ENCODE measurements at regions not wholly inside any gene's neighbourhood (a gene's known extent, or its start where the extent isn't known, plus 50 kb on each side); places are given as distances from the start of the nearest gene placed in this dataset.

DNA sequence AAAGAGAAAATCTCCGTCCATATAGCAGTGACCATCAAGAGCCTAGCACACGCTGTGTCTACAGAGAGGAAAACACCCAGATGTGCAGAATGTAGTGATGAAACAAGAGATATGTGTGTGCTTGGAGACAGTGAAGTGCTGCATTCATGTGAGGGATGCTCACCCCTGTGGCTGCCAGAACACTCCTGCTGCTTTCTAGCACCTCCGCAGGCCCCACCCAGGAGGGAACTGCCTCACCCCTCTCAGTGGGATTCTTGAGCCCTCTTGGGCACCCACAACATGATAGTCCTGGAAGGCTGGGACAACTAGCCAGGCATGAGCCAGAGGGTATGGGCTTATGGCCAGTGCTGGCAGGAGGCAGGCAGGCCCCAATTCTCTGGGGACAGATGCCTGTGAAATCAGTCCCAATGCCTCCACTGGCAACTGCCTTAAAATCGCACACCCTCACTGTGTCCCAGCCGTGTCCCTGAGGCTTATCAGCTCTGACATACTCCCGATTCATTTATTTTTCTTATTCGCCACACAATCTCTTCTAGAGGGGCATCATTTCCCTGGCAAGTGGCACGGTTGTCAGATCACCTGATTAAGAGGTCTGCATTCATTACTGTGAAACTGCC, 73.2 kb upstream of the FSTL4 start:
- TF ChIP-seq Cebpa-rat (IDR thresholded peaks at IDR 0.05) = no peak
- Histone ChIP-seq H4K20me1 (no peaks in the 10 kb centered on the region), H3K4me2 (no peak overlapping the region), H3K4me1 (peaks cover 10 to 21% (median 15%) of the 10 kb centered on the region in 10 experiments; a peak in 19 of 20 replicates), H3K4me3 (no peak overlapping the region), H3K9ac (no peak overlapping the region), H3K27ac (no peak overlapping the region), H3K36me3 (no peaks in the 10 kb centered on the region), H3K9me3 (replicated peaks in 1 of 11) (no peaks in the 10 kb centered on the region), H3K27me3 (no peaks in the 10 kb centered on the region)

DNA sequence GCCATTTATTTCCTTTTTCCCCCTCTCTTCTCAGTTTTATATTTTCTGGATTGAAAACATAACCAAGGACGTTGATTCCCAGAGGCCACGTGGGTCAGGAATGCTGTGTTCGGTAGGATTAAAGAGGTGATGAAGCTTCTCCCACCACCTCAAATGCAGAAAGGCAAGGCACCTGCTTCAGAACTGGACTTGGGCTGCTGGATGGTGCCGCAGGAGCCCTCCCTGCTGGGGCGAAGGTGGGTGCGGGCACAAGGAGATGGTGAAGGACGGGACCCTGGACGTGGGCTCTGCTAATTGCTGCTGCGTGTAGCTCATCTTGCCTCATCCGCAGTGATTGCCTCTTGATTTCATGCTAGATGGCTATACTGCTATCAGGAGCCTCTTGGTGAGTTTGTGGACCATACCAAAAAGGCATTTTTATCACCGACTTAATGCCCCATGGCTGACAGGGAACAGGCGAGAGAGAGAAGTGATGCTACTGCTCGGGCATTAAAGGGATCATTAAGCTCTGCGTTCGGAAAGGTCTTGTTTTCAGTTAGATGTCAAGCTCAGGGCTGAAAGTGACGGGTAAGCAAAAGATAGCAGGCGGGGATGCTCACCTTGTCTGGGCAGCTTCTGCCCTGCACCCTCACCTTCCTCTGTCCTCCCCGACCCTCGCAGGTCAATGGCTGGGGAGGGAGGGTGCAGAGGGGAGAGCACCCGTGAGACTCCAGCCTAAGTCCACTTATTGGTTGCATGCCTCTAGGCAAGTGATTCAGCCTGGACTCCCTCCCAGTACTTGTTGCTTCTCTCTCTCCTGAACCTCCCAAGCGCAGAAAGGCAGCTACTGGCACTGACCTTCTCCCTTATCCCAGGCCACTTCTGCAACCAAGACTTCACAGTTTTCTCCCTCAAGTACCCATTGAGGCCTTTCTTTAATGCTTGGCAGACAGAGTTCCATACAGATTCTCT, 71.6 kb upstream of the FSTL4 start:
- no peaks in the 10 kb centered on the region for H3K9me3 ChIP-seq (replicated peaks in 1 of 11)
- no peak overlapping the region for H3K4me3 ChIP-seq
- H4K20me1 ChIP-seq = no peaks in the 10 kb centered on the region
- H3K27ac ChIP-seq = no peak overlapping the region
- no peak for TF ChIP-seq Cebpa-rat (IDR thresholded peaks at IDR 0.05)
- no peaks in the 10 kb centered on the region for H3K27me3 ChIP-seq
- no peak overlapping the region for H3K4me2 ChIP-seq
- H3K36me3 ChIP-seq = no peaks in the 10 kb centered on the region
- peaks cover 10 to 21% (median 15%) of the 10 kb centered on the region in 10 experiments; a peak in 19 of 20 replicates for H3K4me1 ChIP-seq
- H3K9ac ChIP-seq = no peak overlapping the region

DNA sequence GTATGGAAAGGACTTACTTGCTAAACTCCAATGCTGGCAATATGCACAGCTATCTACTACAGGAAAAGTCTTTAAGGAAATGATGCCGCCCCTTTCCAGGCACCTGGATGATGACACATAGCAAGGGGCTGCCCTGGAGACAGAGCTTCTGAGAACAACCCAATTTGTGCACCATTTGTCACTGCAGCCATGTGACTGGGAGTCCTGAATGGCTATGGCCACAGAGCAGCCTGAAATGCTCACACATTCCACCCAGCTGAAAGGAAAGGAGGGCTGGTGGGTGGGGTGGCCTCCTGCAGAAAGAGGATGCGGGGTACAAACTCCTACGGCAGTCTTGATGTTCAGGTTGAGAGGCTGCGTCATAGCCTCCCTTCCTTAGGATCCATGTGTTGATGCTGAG, 70.1 kb upstream of the FSTL4 start:
- peak overlapping the region; percentile 18 to 73 (median 51); a peak in 21 of 22 replicates for H3K4me2 ChIP-seq
- TF ChIP-seq Cebpa-rat (IDR thresholded peaks at IDR 0.05) = no peak

DNA sequence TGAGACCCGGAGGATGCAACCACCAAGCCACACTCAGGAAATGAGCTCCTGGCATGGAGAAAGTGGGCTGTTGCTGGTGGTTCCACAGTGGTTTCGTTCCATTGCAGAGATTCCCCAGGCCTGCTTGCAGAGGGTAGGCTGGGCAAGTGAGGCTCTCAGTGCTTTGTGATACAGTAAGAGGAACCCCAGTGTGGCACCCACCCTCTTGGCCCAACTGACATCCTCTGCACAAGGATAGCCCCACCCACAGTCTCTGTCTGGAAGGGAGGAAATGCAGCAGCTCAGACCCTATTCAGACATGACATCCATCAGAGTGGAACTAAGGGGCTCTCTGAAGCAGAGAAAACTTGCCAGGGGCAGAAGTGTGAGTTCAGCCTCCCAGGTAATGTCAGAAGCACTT, 69.6 kb upstream of the FSTL4 start:
- H3K4me3 ChIP-seq = no peak overlapping the region
- H3K36me3 ChIP-seq = no peaks in the 10 kb centered on the region
- no peak overlapping the region for H3K9ac ChIP-seq
- H3K4me2 ChIP-seq = peak overlapping the region; percentile 18 to 73 (median 51)
- no peaks in the 10 kb centered on the region for H4K20me1 ChIP-seq
- no peak overlapping the region for H3K27ac ChIP-seq
- no peak for TF ChIP-seq Cebpa-rat (IDR thresholded peaks at IDR 0.05)
- peaks cover 10 to 21% (median 15%) of the 10 kb centered on the region in 10 experiments; a peak in 19 of 20 replicates for H3K4me1 ChIP-seq
- no peaks in the 10 kb centered on the region for H3K27me3 ChIP-seq
- H3K9me3 ChIP-seq (replicated peaks in 1 of 11) = no peaks in the 10 kb centered on the region

More for the DNA sequence above, 70.1 kb upstream of the FSTL4 start:
- Histone ChIP-seq H3K36me3 (no peaks in the 10 kb centered on the region), H3K27me3 (no peaks in the 10 kb centered on the region), H3K9ac (no peak overlapping the region), H3K4me1 (peaks cover 10 to 21% (median 15%) of the 10 kb centered on the region in 10 experiments; a peak in 19 of 20 replicates), H3K9me3 (replicated peaks in 1 of 11) (no peaks in the 10 kb centered on the region), H3K4me3 (no peak overlapping the region), H4K20me1 (no peaks in the 10 kb centered on the region), H3K27ac (no peak overlapping the region)

DNA sequence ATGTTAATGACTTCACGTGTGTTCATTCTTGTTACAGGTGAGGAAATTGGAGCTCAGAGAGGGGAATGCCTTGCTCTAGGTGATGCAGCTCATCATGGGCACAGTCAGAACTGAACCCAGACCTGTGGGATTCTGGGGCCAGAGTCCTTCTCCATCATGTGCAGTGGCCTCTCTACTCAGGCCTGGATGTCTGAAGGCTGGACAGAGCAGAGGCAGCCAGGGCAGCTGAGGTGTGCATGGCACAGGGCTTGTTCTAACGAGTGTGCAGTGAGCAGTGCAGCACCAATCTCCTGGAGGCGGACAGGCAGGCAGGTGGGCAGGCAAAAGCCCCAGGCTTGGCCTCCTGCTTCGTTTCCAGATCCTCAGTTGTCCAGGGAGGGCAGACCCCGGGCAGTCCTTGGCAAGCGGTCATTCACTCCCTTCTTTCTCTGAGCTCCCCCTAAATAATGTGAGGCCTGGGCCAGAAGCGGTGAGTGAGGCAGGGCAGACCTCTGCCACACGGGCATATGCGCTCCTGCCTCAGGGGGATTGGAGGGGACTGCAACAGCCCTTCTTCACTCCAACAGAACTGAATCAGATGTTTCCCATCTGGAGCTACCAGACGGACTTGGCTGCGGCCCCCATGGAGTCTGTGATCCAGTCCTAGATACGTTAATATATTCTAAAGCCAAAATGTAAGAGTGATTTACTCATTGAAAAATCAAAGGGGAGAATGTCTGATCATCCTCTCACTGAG, 68.7 kb upstream of the FSTL4 start:
- Histone ChIP-seq H3K9ac (no peak overlapping the region), H3K4me3 (no peak overlapping the region), H3K4me2 (peak overlapping the region in 3 of 11 experiments; percentile 33 to 66 (median 50); a peak in 5 of 22 replicates), H3K36me3 (no peaks in the 10 kb centered on the region), H3K27me3 (no peaks in the 10 kb centered on the region), H3K27ac (no peak overlapping the region), H3K4me1 (peaks cover 10 to 21% (median 15%) of the 10 kb centered on the region in 10 experiments; a peak in 19 of 20 replicates), H3K9me3 (replicated peaks in 1 of 11) (no peaks in the 10 kb centered on the region), H4K20me1 (no peaks in the 10 kb centered on the region)
- TF ChIP-seq Cebpa-rat (IDR thresholded peaks at IDR 0.05) = no peak

DNA sequence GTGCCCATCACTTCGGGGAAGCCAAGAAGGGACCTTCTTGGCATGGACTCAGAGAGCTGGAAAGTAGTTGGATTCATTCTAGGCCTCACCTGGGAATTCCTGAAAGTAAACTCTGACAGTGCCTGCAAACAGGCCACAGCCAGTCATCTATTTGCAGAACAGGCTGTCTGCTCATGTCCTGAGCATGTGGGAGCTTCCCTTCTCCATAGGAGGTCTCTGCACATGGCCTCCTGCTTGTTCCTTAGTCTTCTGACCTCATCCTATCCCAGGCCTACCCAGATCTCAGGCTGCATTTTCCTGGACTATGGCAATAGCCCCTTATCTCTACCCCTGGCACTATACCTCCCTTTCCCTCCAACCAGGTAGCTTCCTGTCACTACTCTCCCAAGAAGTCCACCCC, 67.2 kb upstream of the FSTL4 start:
- Histone ChIP-seq H3K4me2 (no peak overlapping the region), H3K36me3 (no peaks in the 10 kb centered on the region), H3K27me3 (no peaks in the 10 kb centered on the region), H3K9me3 (replicated peaks in 1 of 11) (no peaks in the 10 kb centered on the region), H3K27ac (no peak overlapping the region), H3K9ac (no peak overlapping the region), H4K20me1 (no peaks in the 10 kb centered on the region), H3K4me3 (no peak overlapping the region), H3K4me1 (peaks cover 10 to 21% (median 15%) of the 10 kb centered on the region in 10 experiments; a peak in 19 of 20 replicates)
- TF ChIP-seq Cebpa-rat (IDR thresholded peaks at IDR 0.05) = no peak

DNA sequence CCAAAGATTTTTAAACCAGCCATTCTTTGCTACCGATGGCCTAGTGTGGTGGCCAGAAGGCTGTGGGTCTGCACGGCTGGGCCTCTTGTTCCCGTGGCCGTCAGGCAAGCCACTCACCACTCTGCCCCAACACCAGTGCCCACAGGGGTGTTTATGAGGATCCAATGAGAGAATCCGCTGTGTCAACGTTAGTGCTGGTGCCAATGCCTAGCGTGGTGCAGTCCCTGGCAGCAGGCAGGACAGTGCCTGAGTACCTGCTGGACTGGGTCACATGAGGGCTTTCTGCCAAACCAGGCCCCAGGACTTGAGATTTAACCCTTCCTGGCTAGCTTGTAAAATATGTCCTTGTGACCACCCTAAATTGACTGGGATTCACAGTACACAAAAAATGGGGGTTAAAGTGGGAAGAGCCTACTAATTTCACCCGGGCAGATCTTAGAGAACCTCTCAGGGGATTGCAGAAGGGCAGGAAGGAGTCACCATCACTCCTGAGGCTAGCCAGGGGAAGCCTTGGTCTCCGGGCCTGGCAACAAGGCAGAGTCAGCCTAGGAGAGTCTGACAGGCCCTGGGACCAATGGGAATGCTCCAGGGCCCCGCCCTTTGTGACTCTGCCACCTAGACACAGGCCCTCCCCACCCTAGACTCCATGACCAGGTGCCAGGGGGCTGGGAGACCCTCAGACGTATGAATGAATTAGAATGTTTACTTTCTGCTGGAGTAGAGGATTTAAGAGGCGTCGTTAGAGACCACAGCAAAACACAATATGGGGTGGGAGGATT, 63.2 kb upstream of the FSTL4 start:
- TF ChIP-seq Cebpa-rat (IDR thresholded peaks at IDR 0.05) = no peak
- no peaks in the 10 kb centered on the region for H3K36me3 ChIP-seq
- no peak overlapping the region for H3K9ac ChIP-seq
- peaks cover 0 to 25% (median 16%) of the 10 kb centered on the region in 10 experiments; a peak in 14 of 20 replicates for H3K4me1 ChIP-seq
- H4K20me1 ChIP-seq = no peaks in the 10 kb centered on the region
- no peaks in the 10 kb centered on the region for H3K27me3 ChIP-seq
- peaks cover 8 to 21% (median 12%) of the 10 kb centered on the region in 11 experiments for H3K9me3 ChIP-seq (replicated peaks in 1 of 11)
- no peak overlapping the region for H3K4me3 ChIP-seq
- no peak overlapping the region for H3K27ac ChIP-seq
- H3K4me2 ChIP-seq = 0 out of 22 replicates have a peak overlapping the region, but pooled peaks of 1 of the 11 experiments have one; percentile 1

DNA sequence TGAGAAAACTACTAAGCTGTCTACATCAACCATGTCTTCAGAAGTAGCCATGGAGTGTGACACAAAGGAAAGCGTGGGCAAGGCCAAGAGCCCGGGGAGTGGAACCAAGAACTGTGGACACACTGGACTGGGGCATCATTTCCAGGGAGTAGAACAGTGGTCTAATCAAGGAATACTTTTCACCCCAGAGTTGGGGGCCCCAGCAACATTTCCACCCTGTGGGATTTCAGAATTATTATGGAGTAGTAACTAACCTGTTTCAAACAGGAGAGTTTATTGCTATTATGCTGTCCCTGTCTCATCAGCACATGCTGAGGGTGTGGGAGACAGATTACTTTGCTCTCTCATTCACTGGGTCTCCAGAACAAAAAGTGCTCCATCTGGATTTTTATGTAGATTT, 58.0 kb upstream of the FSTL4 start:
- no peak overlapping the region for H3K4me2 ChIP-seq
- no peaks in the 10 kb centered on the region for H3K36me3 ChIP-seq
- H3K4me1 ChIP-seq = peaks cover 0 to 21% (median 16%) of the 10 kb centered on the region in 10 experiments; a peak in 14 of 20 replicates
- no peak overlapping the region for H3K4me3 ChIP-seq
- H3K27me3 ChIP-seq = no peaks in the 10 kb centered on the region
- H3K27ac ChIP-seq = no peak overlapping the region
- H3K9ac ChIP-seq = no peak overlapping the region
- no peaks in the 10 kb centered on the region for H4K20me1 ChIP-seq
- H3K9me3 ChIP-seq (replicated peaks in 1 of 11) = peaks cover 13 to 35% (median 20%) of the 10 kb centered on the region in 11 experiments
- no peak for TF ChIP-seq Cebpa-rat (IDR thresholded peaks at IDR 0.05)

Data from BLaER1 treated with 17β-estradiol and CSF1 and Interleukin-3, amounts not matched to agents 10 nM and 100 nM (cell line).